Common myeloid progenitor, CD34-positive (primary cell): ENCODE measurements at regions not wholly inside any gene's neighbourhood (a gene's known extent, or its start where the extent isn't known, plus 50 kb on each side); places are given as distances from the start of the nearest gene placed in this dataset.
"Not testable (repeated sequence)": the region's sequence is repeated elsewhere in the genome, so short reads cannot be mapped to it uniquely, and the experiment has no call there.

Experiments
- CTCF ChIA-PET: fragments of 350-600 bp; sonication (Branson Sonifier 250); formaldehyde crosslinking; loops from one replicate; lab custom pipeline; 2021; ENCODE audit warnings: antibody characterized with exemption; lab: Charles Lee
- POLR2A ChIA-PET: fragments of 350-600 bp; sonication (Branson Sonifier 250); formaldehyde crosslinking; loops from one replicate; lab custom pipeline; 2021; ENCODE audit warnings: antibody characterized with exemption; lab: Charles Lee
- DNase-seq, 3 donors: peaks; one replicate each; pipeline versions ENCODE4 v3.0.0 to v3.0.0-alpha.2; 2013
- H3K27ac ChIP-seq, 2 experiments: 1 replicate in 1 of 2; 2 replicates in 1 of 2; pipeline ENCODE4 v1.7.0; 2013; ENCODE audit warnings: inconsistent platforms in 2 of 2, low read length in 2 of 2, mild to moderate bottlenecking in 2 of 2, low read depth in 1 of 2, moderate library complexity in 1 of 2; ENCODE audit not compliant: severe bottlenecking in 2 of 2, insufficient read depth in 1 of 2, poor library complexity in 1 of 2
- H3K27me3 ChIP-seq, 5 experiments: replicated peaks in 2 of 5; 1 replicate in 3 of 5; 2 replicates in 2 of 5; pipeline versions ENCODE4 v1.6.1 to v1.7.0; 2013; ENCODE audit warnings: low read length in 4 of 5, mild to moderate bottlenecking in 2 of 5, moderate library complexity in 2 of 5, inconsistent platforms in 1 of 5; ENCODE audit not compliant: insufficient read depth in 5 of 5, control insufficient read depth in 4 of 5
- H3K36me3 ChIP-seq, 4 experiments: 1 replicate in 2 of 4; 2 replicates in 2 of 4; pipeline versions ENCODE4 v1.6.1 to v1.7.0; 2013; ENCODE audit warnings: low read length in 3 of 4, control low read depth in 1 of 4, mild to moderate bottlenecking in 1 of 4; ENCODE audit not compliant: control insufficient read depth in 4 of 4, insufficient read depth in 4 of 4
- H3K4me1 ChIP-seq, 4 experiments: 1 replicate in 3 of 4; 2 replicates in 1 of 4; pipeline versions ENCODE4 v1.6.1 to v1.7.1; 2013; ENCODE audit warnings: low read length in 3 of 4, mild to moderate bottlenecking in 3 of 4, control low read depth in 1 of 4, inconsistent platforms in 1 of 4, moderate library complexity in 1 of 4; ENCODE audit not compliant: control insufficient read depth in 4 of 4, insufficient read depth in 4 of 4; ENCODE audit errors: control extremely low read depth in 1 of 4
- H3K4me3 ChIP-seq, 7 experiments: 1 replicate in 4 of 7; 2 replicates in 3 of 7; pipeline versions ENCODE4 v1.5.1 to v1.7.0; 2013; ENCODE audit warnings: mild to moderate bottlenecking in 7 of 7, low read length in 6 of 7, moderate library complexity in 6 of 7, inconsistent platforms in 2 of 7, low read depth in 2 of 7, control low read depth in 1 of 7; ENCODE audit not compliant: insufficient read depth in 4 of 7, control insufficient read depth in 1 of 7; ENCODE audit errors: extremely low read depth in 1 of 7
- H3K9me3 ChIP-seq, 5 experiments: 1 replicate in 4 of 5; 2 replicates in 1 of 5; pipeline versions ENCODE4 v1.6.1 to v1.7.1; 2013; ENCODE audit warnings: low read length in 4 of 5, mild to moderate bottlenecking in 2 of 5, inconsistent platforms in 1 of 5, low read depth in 1 of 5, moderate library complexity in 1 of 5; ENCODE audit not compliant: control insufficient read depth in 4 of 5, insufficient read depth in 2 of 5; ENCODE audit errors: control extremely low read depth in 1 of 5
- WGBS: methylation state at CpG from one replicate; pipeline ENCODE4 v1.1.5; 2013; ENCODE audit not compliant: insufficient coverage; 5-methylcytosine and 5-hydroxymethylcytosine counted together

DNA sequence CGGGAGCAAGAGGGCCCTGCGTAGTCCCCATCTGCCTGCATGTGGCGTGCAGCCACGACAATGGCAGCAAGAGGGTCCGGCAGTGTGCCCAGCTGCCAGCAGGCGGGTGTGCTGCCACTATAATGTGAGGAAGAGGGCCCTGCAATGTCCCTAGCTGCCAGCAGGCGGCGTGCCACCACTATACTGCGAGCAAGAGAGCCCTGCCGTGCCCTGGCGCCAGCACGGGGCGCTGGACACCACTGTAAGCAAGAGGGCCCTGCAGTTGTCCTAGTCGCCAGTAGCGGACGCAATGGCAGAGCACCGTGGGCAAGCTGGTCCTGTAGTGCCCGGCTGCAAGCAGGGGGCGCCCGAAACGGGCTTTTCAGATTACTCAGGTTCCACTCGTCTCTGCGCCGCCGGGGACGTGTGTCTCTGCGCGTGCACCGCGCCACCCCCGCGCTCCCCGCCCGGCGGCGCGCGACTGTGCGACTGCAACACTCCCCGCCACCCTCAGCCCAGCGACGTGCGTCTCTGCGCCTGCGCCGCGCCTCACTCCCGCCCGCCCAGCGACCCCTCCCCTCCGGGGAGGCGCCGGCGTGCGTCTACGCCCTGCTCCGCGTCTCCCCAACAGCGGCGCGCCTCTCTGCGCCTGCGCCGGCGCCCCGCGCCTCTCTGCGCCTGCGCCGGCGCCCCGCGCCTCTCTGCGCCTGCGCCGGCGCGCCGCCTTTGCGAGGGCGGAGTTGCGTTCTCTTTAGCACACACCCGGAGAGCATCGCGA is 159.4 kb upstream of the FRG2B start:
- H3K9me3 ChIP-seq, H3K4me1 ChIP-seq, H3K27ac ChIP-seq, POLR2A ChIA-PET, H3K36me3 ChIP-seq, H3K4me3 ChIP-seq, H3K27me3 ChIP-seq, CTCF ChIA-PET: not testable (repeated sequence)
- DNase-seq = peak in 1 of 3 donors; percentile 23
- WGBS = no CpG with 5 or more reads among the region's 85 CpGs

DNA sequence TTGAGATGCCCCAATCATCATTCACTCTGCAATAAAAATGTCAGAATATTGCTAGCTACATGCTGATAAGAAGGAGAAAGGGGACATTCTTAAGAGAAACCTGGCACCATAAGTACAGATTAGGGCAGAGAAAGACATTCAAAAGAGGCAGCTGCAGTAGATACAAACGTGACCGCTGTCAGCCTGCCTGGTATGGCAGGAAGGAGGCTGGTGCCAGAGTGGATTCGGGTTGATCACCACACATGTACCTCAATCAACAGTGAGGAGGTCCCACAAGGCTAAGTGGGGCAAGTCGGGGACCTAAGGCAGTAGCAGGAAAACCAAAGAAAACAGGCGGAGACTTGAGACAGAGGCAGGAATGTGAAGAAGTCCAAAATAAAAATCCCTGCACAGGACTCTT is 158.6 kb upstream of the FRG2B start:
- CTCF ChIA-PET, POLR2A ChIA-PET: not testable (repeated sequence)

DNA sequence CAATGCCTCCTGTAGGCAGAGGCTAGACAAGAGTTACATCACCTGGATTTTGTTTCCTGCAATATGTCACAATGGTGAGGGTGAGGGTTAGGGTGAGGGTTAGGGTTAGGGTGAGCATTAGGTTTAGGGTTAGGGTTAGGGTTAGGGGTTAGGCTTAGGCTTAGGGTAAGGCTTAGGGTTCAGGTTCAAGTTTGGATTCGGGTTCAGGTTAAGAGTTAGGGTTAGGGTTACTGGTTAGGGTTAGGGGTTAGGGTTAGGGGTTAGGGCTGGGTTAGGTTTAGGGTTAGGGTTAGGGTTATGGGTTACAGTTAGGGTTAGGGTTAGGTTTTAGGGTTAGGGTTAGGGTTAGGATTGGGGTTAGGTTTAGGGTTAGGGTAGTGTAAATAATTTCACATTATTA is 138.7 kb upstream of the FRG2B start:
- H3K27me3 ChIP-seq, H3K9me3 ChIP-seq, DNase-seq, CTCF ChIA-PET, POLR2A ChIA-PET, H3K27ac ChIP-seq, H3K36me3 ChIP-seq, H3K4me1 ChIP-seq, H3K4me3 ChIP-seq: not testable (repeated sequence)
- no CpG with 5 or more reads among the region's 1 CpG for WGBS

More for the DNA sequence above, 158.6 kb upstream of the FRG2B start:
- H3K36me3 ChIP-seq, H3K27me3 ChIP-seq, H3K27ac ChIP-seq, H3K4me3 ChIP-seq, H3K9me3 ChIP-seq, H3K4me1 ChIP-seq, DNase-seq: not testable (repeated sequence)
- WGBS = no CpG with 5 or more reads among the region's 5 CpGs

DNA sequence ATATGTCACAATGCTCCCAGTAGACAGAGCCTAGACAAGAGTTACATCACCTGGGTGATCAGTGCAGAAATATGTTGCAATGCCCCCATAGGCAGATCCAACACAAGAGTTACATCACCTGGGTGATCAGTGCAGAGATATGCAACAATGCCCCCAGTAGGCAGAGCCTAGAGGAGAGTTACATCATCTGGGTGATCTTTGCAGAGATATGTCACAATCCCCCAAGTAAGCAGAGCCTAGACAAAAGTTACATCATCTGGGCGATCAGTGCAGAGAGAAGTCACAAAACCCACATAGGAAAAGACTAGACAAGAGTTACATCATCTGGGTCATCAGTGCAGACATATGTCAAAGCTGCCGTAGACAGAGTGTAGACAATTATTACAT is 138.2 kb upstream of the FRG2B start:
- H3K4me1 ChIP-seq, H3K4me3 ChIP-seq, H3K27me3 ChIP-seq, POLR2A ChIA-PET, H3K9me3 ChIP-seq, CTCF ChIA-PET, H3K27ac ChIP-seq, H3K36me3 ChIP-seq: not testable (repeated sequence)
- DNase-seq = peak in 1 of 3 donors; percentile 0
- no CpG with 5 or more reads among the region's 2 CpGs for WGBS

DNA sequence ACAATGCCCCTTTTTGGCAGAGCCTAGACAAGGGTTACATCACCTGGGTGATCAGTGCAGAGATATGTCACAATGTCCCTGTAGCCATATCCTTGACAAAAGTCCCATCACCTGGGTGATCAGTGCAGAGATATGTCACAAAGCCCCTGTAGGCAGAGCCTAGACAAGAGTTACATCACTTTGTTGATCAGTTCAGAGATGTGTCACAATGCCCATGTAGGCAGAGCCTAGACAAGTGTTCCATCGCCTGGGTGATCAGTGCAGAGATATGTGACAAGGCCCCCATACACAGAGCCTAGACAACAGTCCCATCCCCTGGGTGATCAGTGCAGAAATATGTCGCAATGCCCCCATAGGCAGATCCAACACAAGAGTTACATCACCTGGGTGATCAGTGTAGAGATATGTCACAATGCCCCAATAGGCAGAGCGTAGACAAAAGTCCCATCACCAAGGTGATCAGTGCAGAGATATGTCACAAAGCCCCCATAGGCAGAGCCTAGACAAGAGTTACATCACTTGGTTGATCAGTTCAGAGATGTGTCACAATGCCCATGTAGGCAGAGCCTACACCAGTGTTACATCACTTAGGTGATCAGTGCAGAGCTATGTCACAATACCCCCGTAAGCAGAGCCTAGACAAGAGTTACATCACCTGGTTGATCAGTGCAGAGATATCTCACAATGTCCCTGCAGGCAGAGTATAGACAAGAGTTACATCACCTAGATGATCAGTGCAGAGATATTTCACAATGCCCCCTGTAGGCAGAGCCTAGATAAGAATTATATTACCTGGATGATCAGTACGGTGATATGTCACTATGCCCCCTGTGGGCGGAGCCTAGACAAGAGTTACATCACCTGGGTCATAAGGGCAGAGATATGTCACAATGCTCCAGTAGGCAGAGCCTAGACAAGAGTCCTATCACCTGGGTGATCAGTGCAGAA is 137.6 kb upstream of the FRG2B start:
- no CpG with 5 or more reads among the region's 6 CpGs for WGBS
- CTCF ChIA-PET, H3K27ac ChIP-seq, H3K4me3 ChIP-seq, H3K27me3 ChIP-seq, H3K36me3 ChIP-seq, POLR2A ChIA-PET, H3K9me3 ChIP-seq, H3K4me1 ChIP-seq: not testable (repeated sequence)
- DNase-seq = peak in 1 of 3 donors; percentile 0

DNA sequence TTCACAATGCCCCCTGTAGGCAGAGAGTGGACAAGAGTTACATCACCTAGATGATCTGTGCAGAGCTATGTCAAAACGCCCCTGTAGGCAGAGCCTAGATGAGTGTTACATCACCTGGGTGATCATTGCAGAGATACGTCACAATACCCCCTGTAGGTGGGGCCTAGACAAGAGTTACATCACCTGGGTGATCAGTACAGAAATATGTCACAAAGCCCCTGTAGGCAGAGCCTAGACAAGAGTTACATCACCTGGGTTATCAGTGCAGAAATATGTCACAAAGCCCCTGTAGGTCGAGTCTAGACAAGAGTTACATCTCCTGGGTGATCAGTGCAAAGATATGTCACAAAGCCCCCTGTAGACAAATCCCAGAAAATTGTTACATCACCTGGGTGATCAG is 136.6 kb upstream of the FRG2B start:
- WGBS = no CpG with 5 or more reads among the region's 3 CpGs
- H3K36me3 ChIP-seq, DNase-seq, POLR2A ChIA-PET, H3K27ac ChIP-seq, H3K9me3 ChIP-seq, H3K4me3 ChIP-seq, CTCF ChIA-PET, H3K4me1 ChIP-seq, H3K27me3 ChIP-seq: not testable (repeated sequence)

DNA sequence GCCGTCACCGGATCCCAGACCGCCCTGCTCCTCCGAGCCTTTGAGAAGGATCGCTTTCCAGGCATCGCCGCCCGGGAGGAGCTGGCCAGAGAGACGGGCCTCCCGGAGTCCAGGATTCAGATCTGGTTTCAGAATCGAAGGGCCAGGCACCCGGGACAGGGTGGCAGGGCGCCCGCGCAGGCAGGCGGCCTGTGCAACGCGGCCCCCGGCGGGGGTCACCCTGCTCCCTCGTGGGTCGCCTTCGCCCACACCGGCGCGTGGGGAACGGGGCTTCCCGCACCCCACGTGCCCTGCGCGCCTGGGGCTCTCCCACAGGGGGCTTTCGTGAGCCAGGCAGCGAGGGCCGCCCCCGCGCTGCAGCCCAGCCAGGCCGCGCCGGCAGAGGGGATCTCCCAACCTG is 127.0 kb upstream of the FRG2B start:
- H3K4me1 ChIP-seq, H3K27ac ChIP-seq, H3K27me3 ChIP-seq, H3K9me3 ChIP-seq, CTCF ChIA-PET, POLR2A ChIA-PET, H3K4me3 ChIP-seq, DNase-seq, H3K36me3 ChIP-seq: not testable (repeated sequence)
- WGBS = no CpG with 5 or more reads among the region's 39 CpGs
